DND-41 (cell line): ENCODE measurements at regions not wholly inside any gene's neighbourhood (a gene's known extent, or its start where the extent isn't known, plus 50 kb on each side); places are given as distances from the start of the nearest gene placed in this dataset.
"Not testable (repeated sequence)": the region's sequence is repeated elsewhere in the genome, so short reads cannot be mapped to it uniquely, and the experiment has no call there.

Source experiments
- ATAC-seq: fragments of 200-7000 bp; cut with Tn5 transposase; 3 replicates; pipeline ENCODE4 v1.9.1; 2021; ENCODE audit warnings: low read depth; ENCODE audit not compliant: insufficient read depth
- DNase-seq: peaks from one replicate; pipeline ENCODE4 v3.0.0-alpha.2; 2020
- H2AFZ ChIP-seq: 2 replicates; pipeline ENCODE4 v1.6.0; 2012; ENCODE audit warnings: low read depth, low read length
- H3K27ac ChIP-seq: 2 replicates; pipeline ENCODE4 v1.5.1; 2012; ENCODE audit warnings: low read length, inconsistent platforms
- H3K27me3 ChIP-seq: fragments of 200-600 bp; sonication (generic); 2 replicates; pipeline ENCODE4 v1.6.0; 2012; ENCODE audit warnings: low read length, mild to moderate bottlenecking, inconsistent platforms; ENCODE audit not compliant: insufficient read depth, poor library complexity
- H3K36me3 ChIP-seq: 2 replicates; pipeline ENCODE4 v1.5.1; 2012; ENCODE audit warnings: low read length, inconsistent platforms; ENCODE audit not compliant: insufficient read depth
- H3K4me1 ChIP-seq: 2 replicates; pipeline ENCODE4 v1.5.1; 2012; ENCODE audit warnings: mild to moderate bottlenecking, low read length; ENCODE audit not compliant: insufficient read depth
- H3K4me2 ChIP-seq: 2 replicates; pipeline ENCODE4 v1.6.0; 2012; ENCODE audit warnings: mild to moderate bottlenecking, moderate library complexity, low read length, inconsistent platforms; ENCODE audit not compliant: insufficient read depth
- H3K4me3 ChIP-seq, 2 experiments: fragments of 200-600 bp in 1 of 2; shearing (Covaris generic) in 1 of 2; 2 replicates each; pipeline ENCODE4 v1.5.1; 2012 to 2016; ENCODE audit warnings: inconsistent platforms in 2 of 2, low read length in 2 of 2, mild to moderate bottlenecking in 2 of 2, low read depth in 1 of 2, moderate library complexity in 1 of 2
- H3K79me2 ChIP-seq: 2 replicates; pipeline ENCODE4 v1.6.0; 2012; ENCODE audit warnings: low read length, inconsistent platforms; ENCODE audit not compliant: insufficient read depth
- H3K9ac ChIP-seq: 2 replicates; pipeline ENCODE4 v1.6.0; 2012; ENCODE audit warnings: low read depth, mild to moderate bottlenecking, inconsistent platforms, low read length, moderate library complexity
- H3K9me3 ChIP-seq: 2 replicates; pipeline ENCODE4 v1.5.1; 2012; ENCODE audit warnings: low read length, moderate library complexity, mild to moderate bottlenecking, inconsistent platforms; ENCODE audit not compliant: insufficient read depth, severe bottlenecking
- H4K20me1 ChIP-seq: 2 replicates; pipeline ENCODE4 v1.6.0; 2012; ENCODE audit warnings: low read length; ENCODE audit not compliant: insufficient read depth
- CTCF ChIP-seq: IDR thresholded peaks from 2 replicates; pipeline ENCODE4 v1.5.1; 2012; ENCODE audit warnings: borderline replicate concordance, low read length, moderate library complexity, mild to moderate bottlenecking; ENCODE audit not compliant: poor library complexity, severe bottlenecking; ENCODE audit errors: extremely low read depth
- EZH2 ChIP-seq: IDR thresholded peaks from 3 replicates; pipeline ENCODE4 v1.6.1; 2012; ENCODE audit warnings: borderline replicate concordance, low read depth, mild to moderate bottlenecking, moderate library complexity, low read length, inconsistent platforms; ENCODE audit not compliant: severe bottlenecking

- no peak for DNase-seq
- no peak overlapping the region for H3K27ac ChIP-seq
- H3K9me3 ChIP-seq = peaks cover 43% of the 10 kb centered on the region
- H3K4me3 ChIP-seq = no peak overlapping the region
- no peak overlapping the region for H3K9ac ChIP-seq
- no peak overlapping the region for H3K4me2 ChIP-seq
- H3K27me3 ChIP-seq = no peaks in the 10 kb centered on the region
- no peaks in the 10 kb centered on the region for H4K20me1 ChIP-seq
- H3K4me1 ChIP-seq = no peaks in the 10 kb centered on the region
- no peak for ATAC-seq
- TF ChIP-seq EZH2 (no peak), CTCF (no peak)
- no peaks in the 10 kb centered on the region for H3K79me2 ChIP-seq
- no peak overlapping the region for H2AFZ ChIP-seq
- no peaks in the 10 kb centered on the region for H3K36me3 ChIP-seq
These were observed 1526.5 kb upstream of the TPTE start for GRCh38 chr21:8994640-8995511.

GRCh38 chr21:8996487-8996968, 1524.9 kb upstream of the TPTE start:
- not testable (repeated sequence) for H3K4me3 ChIP-seq, H3K4me2 ChIP-seq, H3K27ac ChIP-seq, H3K79me2 ChIP-seq, H2AFZ ChIP-seq, H3K36me3 ChIP-seq, ATAC-seq, H4K20me1 ChIP-seq, H3K27me3 ChIP-seq, H3K4me1 ChIP-seq, DNase-seq, H3K9ac ChIP-seq
- H3K9me3 ChIP-seq = peaks cover 29% of the 10 kb centered on the region

- H4K20me1 ChIP-seq = no peaks in the 10 kb centered on the region
- no peak overlapping the region for H3K4me2 ChIP-seq
- H3K27me3 ChIP-seq = no peaks in the 10 kb centered on the region
- DNase-seq (no peak), ATAC-seq (no peak)
- H3K4me3 ChIP-seq = no peak overlapping the region
- TF ChIP-seq CTCF (no peak), EZH2 (no peak)
- no peak overlapping the region for H3K27ac ChIP-seq
- no peaks in the 10 kb centered on the region for H3K4me1 ChIP-seq
- no peak overlapping the region for H3K9ac ChIP-seq
- H3K9me3 ChIP-seq = peaks cover 24% of the 10 kb centered on the region
- no peak overlapping the region for H2AFZ ChIP-seq
- no peaks in the 10 kb centered on the region for H3K79me2 ChIP-seq
- H3K36me3 ChIP-seq = no peaks in the 10 kb centered on the region
These were observed 1524.4 kb upstream of the TPTE start for GRCh38 chr21:8997011-8997440.

- peaks cover 18% of the 10 kb centered on the region for H3K9me3 ChIP-seq
- H2AFZ ChIP-seq, H3K79me2 ChIP-seq, H3K4me1 ChIP-seq, ATAC-seq, H3K27ac ChIP-seq, H3K4me2 ChIP-seq, H3K4me3 ChIP-seq, H3K36me3 ChIP-seq, H3K27me3 ChIP-seq, H4K20me1 ChIP-seq, H3K9ac ChIP-seq, DNase-seq: not testable (repeated sequence)
These were observed 1523.7 kb upstream of the TPTE start for GRCh38 chr21:8997443-8998390.

- not testable (repeated sequence) for H3K4me3 ChIP-seq, H3K9ac ChIP-seq, H3K36me3 ChIP-seq, H3K4me2 ChIP-seq, ATAC-seq, DNase-seq, H3K27me3 ChIP-seq, H3K27ac ChIP-seq, H3K4me1 ChIP-seq, H4K20me1 ChIP-seq, H2AFZ ChIP-seq, H3K79me2 ChIP-seq
- H3K9me3 ChIP-seq = peaks cover 11% of the 10 kb centered on the region
These were observed 1522.9 kb upstream of the TPTE start for GRCh38 chr21:8998480-8998879.
